ENCODE measurements at regions not wholly inside any gene's neighbourhood (a gene's known extent, or its start where the extent isn't known, plus 50 kb on each side); places are given as distances from the start of the nearest gene placed in this dataset.

- no peak for TF ChIP-seq CTCF (IDR thresholded peaks at IDR 0.05)
- TF ChIP-seq POLR2A (IDR thresholded peaks at IDR 0.05), result no peak
Observed at GRCh38 chr5:133701871-133702270, 89.5 kb upstream of the FSTL4 start.

Data from adrenal gland (tissue), 5 donors.